RWPE1 (cell line): ENCODE measurements at regions not wholly inside any gene's neighbourhood (a gene's known extent, or its start where the extent isn't known, plus 50 kb on each side); places are given as distances from the start of the nearest gene placed in this dataset.

ENCODE experiments used
- CTCF ChIA-PET: fragments of 350-600 bp; sonication (Branson Sonifier 250); formaldehyde crosslinking; extraction: SDS; loops from one replicate; lab custom pipeline; 2021; lab: Yijun Ruan, JAX
- POLR2A ChIA-PET: fragments of 400-600 bp; formaldehyde crosslinking; extraction: SDS; loops from one replicate; lab custom pipeline; 2020; ENCODE audit warnings: antibody characterized with exemption; ENCODE audit not compliant: low non-redundant PET; lab: Yijun Ruan, JAX
- DNase-seq: peaks from one replicate; pipeline ENCODE4 v3.0.0; 2012; ENCODE audit warnings: low spot score
- H3K27ac ChIP-seq: fragments of 450-650 bp; 2 replicates; pipeline ENCODE4 v1.5.1; 2017
- CTCF ChIP-seq: fragments of 450-650 bp; conservative IDR thresholded peaks from 2 replicates; pipeline ENCODE4 v1.5.1; 2017; ENCODE audit warnings: low read depth, mild to moderate bottlenecking

GRCh38 chr3:135834465-135834864 is 131.1 kb upstream of the PPP2R3A start:
- H3K27ac ChIP-seq = no peak overlapping the region
- DNase-seq = no peak
- ChIA-PET POLR2A (no interaction called here), CTCF (no interaction called here)
- TF ChIP-seq CTCF = no peak

GRCh38 chr3:135837977-135838631 is 127.4 kb upstream of the PPP2R3A start:
- no peak for TF ChIP-seq CTCF
- H3K27ac ChIP-seq = no peak overlapping the region
- ChIA-PET POLR2A (no interaction called here), CTCF (no interaction called here)
- DNase-seq = no peak

GRCh38 chr3:135840436-135840835 is 125.1 kb upstream of the PPP2R3A start:
- ChIA-PET CTCF (no interaction called here), POLR2A (no interaction called here)
- TF ChIP-seq CTCF = no peak
- H3K27ac ChIP-seq = no peak overlapping the region
- no peak for DNase-seq

GRCh38 chr3:135844386-135844785 is 121.1 kb upstream of the PPP2R3A start:
- CTCF ChIA-PET = no interaction called here
- H3K27ac ChIP-seq = no peak overlapping the region
- TF ChIP-seq CTCF = no peak
- DNase-seq = no peak
- POLR2A ChIA-PET = no interaction called here

GRCh38 chr3:135848051-135848450 is 117.5 kb upstream of the PPP2R3A start:
- POLR2A ChIA-PET = no interaction called here
- CTCF ChIA-PET = no interaction called here
- TF ChIP-seq CTCF = no peak
- DNase-seq = no peak
- H3K27ac ChIP-seq = no peak overlapping the region

GRCh38 chr3:135849827-135850226 is 115.7 kb upstream of the PPP2R3A start:
- ChIA-PET CTCF (no interaction called here), POLR2A (no interaction called here)
- no peak for TF ChIP-seq CTCF
- no peak overlapping the region for H3K27ac ChIP-seq
- DNase-seq = no peak
